T-helper 1 cell treated with Interleukin-12 subunit alpha and Interleukin-12 subunit beta and Interleukin-4 antibody, amounts not matched to agents 30 μg/mL and 1 μg/mL, for 36 hours (primary cell): ENCODE measurements at regions not wholly inside any gene's neighbourhood (a gene's known extent, or its start where the extent isn't known, plus 50 kb on each side); places are given as distances from the start of the nearest gene placed in this dataset.
"Not testable (repeated sequence)": the region's sequence is repeated elsewhere in the genome, so short reads cannot be mapped to it uniquely, and the experiment has no call there.

ENCODE experiments used
- H3K27ac Mint-ChIP-seq: one replicate; pipeline ENCODE4 v1.8.0; 2021; ENCODE audit warnings: mild to moderate bottlenecking, mixed read lengths
- H3K27me3 Mint-ChIP-seq: one replicate; pipeline ENCODE4 v1.8.0; 2021; ENCODE audit warnings: low read depth, mixed read lengths
- H3K36me3 Mint-ChIP-seq: one replicate; pipeline ENCODE4 v1.8.0; 2021; ENCODE audit warnings: low read depth, mixed read lengths
- H3K4me1 Mint-ChIP-seq: one replicate; pipeline ENCODE4 v1.8.0; 2021; ENCODE audit warnings: low read depth, mixed read lengths
- H3K4me3 Mint-ChIP-seq: one replicate; pipeline ENCODE4 v1.8.0; 2021; ENCODE audit warnings: mild to moderate bottlenecking, moderate library complexity, mixed read lengths
- H3K9me3 Mint-ChIP-seq: one replicate; pipeline ENCODE4 v1.8.0; 2021; ENCODE audit warnings: mixed read lengths

- peaks cover 14% of the 10 kb centered on the region for H3K27me3 Mint-ChIP-seq
- no peak overlapping the region for H3K27ac Mint-ChIP-seq
- no peaks in the 10 kb centered on the region for H3K9me3 Mint-ChIP-seq
- peaks cover 11% of the 10 kb centered on the region for H3K4me1 Mint-ChIP-seq
- H3K36me3 Mint-ChIP-seq = no peaks in the 10 kb centered on the region
- no peak overlapping the region for H3K4me3 Mint-ChIP-seq
These were observed 389.3 kb downstream of the STK39 start for GRCh38 chr2:167858086-167858485.

- Mint-ChIP-seq H3K4me1 (peaks cover 5% of the 10 kb centered on the region), H3K4me3 (no peak overlapping the region), H3K36me3 (no peaks in the 10 kb centered on the region), H3K27ac (no peak overlapping the region), H3K9me3 (no peaks in the 10 kb centered on the region), H3K27me3 (peaks cover 17% of the 10 kb centered on the region)
These were observed 390.0 kb downstream of the STK39 start for GRCh38 chr2:167857416-167857815.

GRCh38 chr2:167856190-167856589 lies 391.2 kb downstream of the STK39 start:
- H3K27ac Mint-ChIP-seq = no peak overlapping the region
- no peak overlapping the region for H3K4me3 Mint-ChIP-seq
- H3K4me1 Mint-ChIP-seq = peaks cover 2% of the 10 kb centered on the region
- H3K9me3 Mint-ChIP-seq = no peaks in the 10 kb centered on the region
- H3K27me3 Mint-ChIP-seq = peaks cover 17% of the 10 kb centered on the region
- H3K36me3 Mint-ChIP-seq = no peaks in the 10 kb centered on the region

GRCh38 chr2:167855211-167855610 lies 392.2 kb downstream of the STK39 start:
- no peak overlapping the region for H3K4me3 Mint-ChIP-seq
- H3K27ac Mint-ChIP-seq = no peak overlapping the region
- peaks cover under 1% of the 10 kb centered on the region for H3K4me1 Mint-ChIP-seq
- peaks cover 19% of the 10 kb centered on the region for H3K27me3 Mint-ChIP-seq
- H3K36me3 Mint-ChIP-seq = no peaks in the 10 kb centered on the region
- peaks cover 3% of the 10 kb centered on the region for H3K9me3 Mint-ChIP-seq

- Mint-ChIP-seq H3K4me3 (no peak overlapping the region), H3K9me3 (peaks cover 10% of the 10 kb centered on the region), H3K27ac (no peak overlapping the region), H3K36me3 (peaks cover 4% of the 10 kb centered on the region), H3K4me1 (no peaks in the 10 kb centered on the region), H3K27me3 (peaks cover 18% of the 10 kb centered on the region)
These were observed 393.7 kb downstream of the STK39 start for GRCh38 chr2:167853717-167854116.

GRCh38 chr2:167851876-167852275 lies 395.5 kb downstream of the STK39 start:
- peaks cover 4% of the 10 kb centered on the region for H3K36me3 Mint-ChIP-seq
- peaks cover 22% of the 10 kb centered on the region for H3K9me3 Mint-ChIP-seq
- no peak overlapping the region for H3K27ac Mint-ChIP-seq
- H3K27me3 Mint-ChIP-seq = peaks cover 14% of the 10 kb centered on the region
- H3K4me3 Mint-ChIP-seq = no peak overlapping the region
- H3K4me1 Mint-ChIP-seq = peaks cover 9% of the 10 kb centered on the region

GRCh38 chr2:167851323-167851860 lies 396.0 kb downstream of the STK39 start:
- Mint-ChIP-seq H3K27me3 (peaks cover 14% of the 10 kb centered on the region), H3K4me3 (no peak overlapping the region), H3K27ac (no peak overlapping the region), H3K36me3 (peaks cover 4% of the 10 kb centered on the region), H3K9me3 (peaks cover 22% of the 10 kb centered on the region), H3K4me1 (peaks cover 11% of the 10 kb centered on the region)

- H3K4me1 Mint-ChIP-seq = peaks cover 11% of the 10 kb centered on the region
- H3K27me3 Mint-ChIP-seq = peaks cover 1% of the 10 kb centered on the region
- H3K4me3 Mint-ChIP-seq = no peak overlapping the region
- peaks cover 4% of the 10 kb centered on the region for H3K36me3 Mint-ChIP-seq
- peaks cover 16% of the 10 kb centered on the region for H3K9me3 Mint-ChIP-seq
- no peak overlapping the region for H3K27ac Mint-ChIP-seq
These were observed 402.5 kb downstream of the STK39 start for GRCh38 chr2:167844714-167845530.

- Mint-ChIP-seq H3K4me3 (no peak overlapping the region), H3K9me3 (peaks cover 11% of the 10 kb centered on the region), H3K27ac (no peak overlapping the region), H3K27me3 (no peaks in the 10 kb centered on the region), H3K36me3 (no peaks in the 10 kb centered on the region), H3K4me1 (peaks cover 11% of the 10 kb centered on the region)
These were observed 403.7 kb downstream of the STK39 start for GRCh38 chr2:167843657-167844056.

- Mint-ChIP-seq H3K9me3 (peaks cover 8% of the 10 kb centered on the region), H3K36me3 (no peaks in the 10 kb centered on the region), H3K27ac (no peak overlapping the region), H3K4me3 (no peak overlapping the region), H3K4me1 (peaks cover 11% of the 10 kb centered on the region), H3K27me3 (no peaks in the 10 kb centered on the region)
These were observed 404.2 kb downstream of the STK39 start for GRCh38 chr2:167843217-167843616.

GRCh38 chr2:167842047-167842446 lies 405.3 kb downstream of the STK39 start:
- Mint-ChIP-seq H3K4me3 (no peak overlapping the region), H3K9me3 (no peaks in the 10 kb centered on the region), H3K27ac (no peak overlapping the region), H3K27me3 (no peaks in the 10 kb centered on the region), H3K4me1 (peaks cover 4% of the 10 kb centered on the region), H3K36me3 (no peaks in the 10 kb centered on the region)

- not testable (repeated sequence) for H3K27me3 Mint-ChIP-seq, H3K9me3 Mint-ChIP-seq, H3K4me3 Mint-ChIP-seq, H3K27ac Mint-ChIP-seq, H3K4me1 Mint-ChIP-seq, H3K36me3 Mint-ChIP-seq
These were observed 412.1 kb downstream of the STK39 start for GRCh38 chr2:167835290-167835689.

GRCh38 chr2:167834707-167835106 lies 412.7 kb downstream of the STK39 start:
- Mint-ChIP-seq H3K4me1 (no peaks in the 10 kb centered on the region), H3K4me3 (no peak overlapping the region), H3K36me3 (no peaks in the 10 kb centered on the region), H3K9me3 (no peaks in the 10 kb centered on the region), H3K27me3 (no peaks in the 10 kb centered on the region), H3K27ac (no peak overlapping the region)

- Mint-ChIP-seq H3K27ac (no peak overlapping the region), H3K9me3 (no peaks in the 10 kb centered on the region), H3K36me3 (no peaks in the 10 kb centered on the region), H3K27me3 (no peaks in the 10 kb centered on the region), H3K4me3 (no peak overlapping the region), H3K4me1 (no peaks in the 10 kb centered on the region)
These were observed 414.1 kb downstream of the STK39 start for GRCh38 chr2:167833294-167833693.

- no peaks in the 10 kb centered on the region for H3K36me3 Mint-ChIP-seq
- no peaks in the 10 kb centered on the region for H3K4me1 Mint-ChIP-seq
- no peaks in the 10 kb centered on the region for H3K9me3 Mint-ChIP-seq
- H3K27me3 Mint-ChIP-seq = no peaks in the 10 kb centered on the region
- H3K4me3 Mint-ChIP-seq = no peak overlapping the region
- no peak overlapping the region for H3K27ac Mint-ChIP-seq
These were observed 414.5 kb downstream of the STK39 start for GRCh38 chr2:167832868-167833287.
